ENCODE measurements at regions not wholly inside any gene's neighbourhood (a gene's known extent, or its start where the extent isn't known, plus 50 kb on each side); places are given as distances from the start of the nearest gene placed in this dataset.

DNA sequence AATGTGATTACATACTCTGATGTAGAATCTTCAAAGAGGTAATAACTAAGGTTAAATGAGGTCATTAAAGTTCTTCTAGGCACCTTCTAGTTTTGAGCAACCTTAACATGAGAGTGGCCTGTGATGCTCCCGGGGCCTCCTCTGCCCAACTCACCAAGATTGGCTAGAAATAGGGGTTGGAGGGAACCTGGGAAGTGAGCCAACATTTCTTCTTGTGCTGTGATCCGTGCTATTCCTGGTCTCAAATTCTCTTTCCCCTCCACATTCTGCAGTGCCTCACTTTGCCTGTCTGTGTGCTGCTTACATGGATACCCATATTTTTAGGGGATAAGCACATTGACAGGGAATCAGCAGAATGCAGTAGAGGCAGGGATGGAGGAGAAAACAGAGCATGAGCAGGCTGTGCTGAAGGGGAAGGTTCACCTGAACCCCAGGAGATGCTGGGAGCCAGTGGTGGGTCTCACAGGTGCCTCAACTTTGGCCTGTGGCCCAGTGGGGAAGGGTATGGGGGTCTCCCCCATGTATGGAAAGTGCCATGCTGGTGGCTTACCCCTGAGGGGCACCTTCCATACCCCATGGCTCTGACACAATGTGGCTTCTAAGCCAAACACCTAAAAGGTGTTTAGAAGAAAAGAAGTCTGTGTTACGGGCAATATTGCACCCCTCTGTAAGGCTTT lies 164.7 kb upstream of the CHD6 start (continued):
- TF ChIP-seq, protein P1, sequence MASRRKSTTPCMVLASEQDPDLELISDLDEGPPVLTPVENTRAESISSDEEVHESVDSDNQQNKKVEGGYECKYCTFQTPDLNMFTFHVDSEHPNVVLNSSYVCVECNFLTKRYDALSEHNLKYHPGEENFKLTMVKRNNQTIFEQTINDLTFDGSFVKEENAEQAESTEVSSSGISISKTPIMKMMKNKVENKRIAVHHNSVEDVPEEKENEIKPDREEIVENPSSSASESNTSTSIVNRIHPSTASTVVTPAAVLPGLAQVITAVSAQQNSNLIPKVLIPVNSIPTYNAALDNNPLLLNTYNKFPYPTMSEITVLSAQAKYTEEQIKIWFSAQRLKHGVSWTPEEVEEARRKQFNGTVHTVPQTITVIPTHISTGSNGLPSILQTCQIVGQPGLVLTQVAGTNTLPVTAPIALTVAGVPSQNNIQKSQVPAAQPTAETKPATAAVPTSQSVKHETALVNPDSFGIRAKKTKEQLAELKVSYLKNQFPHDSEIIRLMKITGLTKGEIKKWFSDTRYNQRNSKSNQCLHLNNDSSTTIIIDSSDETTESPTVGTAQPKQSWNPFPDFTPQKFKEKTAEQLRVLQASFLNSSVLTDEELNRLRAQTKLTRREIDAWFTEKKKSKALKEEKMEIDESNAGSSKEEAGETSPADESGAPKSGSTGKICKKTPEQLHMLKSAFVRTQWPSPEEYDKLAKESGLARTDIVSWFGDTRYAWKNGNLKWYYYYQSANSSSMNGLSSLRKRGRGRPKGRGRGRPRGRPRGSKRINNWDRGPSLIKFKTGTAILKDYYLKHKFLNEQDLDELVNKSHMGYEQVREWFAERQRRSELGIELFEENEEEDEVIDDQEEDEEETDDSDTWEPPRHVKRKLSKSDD (CRISPR knock-in tag; IDR thresholded peaks at IDR 0.05; ENCODE audit: low read depth): no peak
- no peak for TF ChIP-seq HNRNPUL1 (IDR thresholded peaks at IDR 0.05; ENCODE audit: low read depth, low read length)
- TF ChIP-seq BCL6 (CRISPR knock-in tag; IDR thresholded peaks at IDR 0.05): no peak
- no peak for TF ChIP-seq NR2F6 (IDR thresholded peaks at IDR 0.05)
- TF ChIP-seq NR2F6 (CRISPR knock-in tag; IDR thresholded peaks at IDR 0.05): no peak
- no peak for TF ChIP-seq HOXD1 (CRISPR knock-in tag; IDR thresholded peaks at IDR 0.05)
- TF ChIP-seq ZKSCAN1 (IDR thresholded peaks at IDR 0.05; ENCODE audit: low read length): no peak
- TF ChIP-seq BRCA1 (CRISPR knock-in tag; IDR thresholded peaks at IDR 0.05): no peak
- TF ChIP-seq, protein P2, sequence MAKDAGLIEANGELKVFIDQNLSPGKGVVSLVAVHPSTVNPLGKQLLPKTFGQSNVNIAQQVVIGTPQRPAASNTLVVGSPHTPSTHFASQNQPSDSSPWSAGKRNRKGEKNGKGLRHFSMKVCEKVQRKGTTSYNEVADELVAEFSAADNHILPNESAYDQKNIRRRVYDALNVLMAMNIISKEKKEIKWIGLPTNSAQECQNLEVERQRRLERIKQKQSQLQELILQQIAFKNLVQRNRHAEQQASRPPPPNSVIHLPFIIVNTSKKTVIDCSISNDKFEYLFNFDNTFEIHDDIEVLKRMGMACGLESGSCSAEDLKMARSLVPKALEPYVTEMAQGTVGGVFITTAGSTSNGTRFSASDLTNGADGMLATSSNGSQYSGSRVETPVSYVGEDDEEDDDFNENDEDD (CRISPR knock-in tag; IDR thresholded peaks at IDR 0.05; ENCODE audit: borderline replicate concordance): no peak
- no peak for TF ChIP-seq AGO2 (optimal IDR thresholded peaks at IDR 0.05; ENCODE audit: low read depth, low read length)

GRCh38 chr20:41782255-41782654 lies 164.1 kb upstream of the CHD6 start:
- H3K79me2 ChIP-seq (ENCODE audit: insufficient read depth, low read length): no peaks in the 10 kb centered on the region
- no peak for ATAC-seq
- no peaks in the 10 kb centered on the region for H3K9me3 ChIP-seq (ENCODE audit: low read length)
- no peak overlapping the region for H3K4me2 ChIP-seq (ENCODE audit: low read depth, low read length)
- FAIRE-seq: no peak
- H3K36me3 ChIP-seq (replicated peaks in 1 of 2; ENCODE audit: control insufficient read depth in 1 of 2, insufficient read depth in 2 of 2, low read length in 2 of 2): no peaks in the 10 kb centered on the region
- H3K4me3 ChIP-seq (replicated peaks in 1 of 3; ENCODE audit: insufficient read depth in 1 of 3, low read depth in 2 of 3, low read length in 3 of 3): no peak overlapping the region
- POLR2A ChIA-PET: no interaction called here
- BruUV-seq (replicated peaks): no TSS peak
- CTCF ChIA-PET (ENCODE audit: low intra/inter-chr PET ratio, low total read pairs): no interaction called here
- intact Hi-C loops (cut with micrococcal nuclease; ENCODE audit: unreplicated experiment): no loop called here
- H3K27ac ChIP-seq (ENCODE audit: extremely low read length, insufficient read depth, low read length): no peak overlapping the region
- H3K27me3 ChIP-seq (ENCODE audit: control insufficient read depth in 1 of 2, insufficient read depth in 2 of 2, low read length in 2 of 2): no peaks in the 10 kb centered on the region; a peak in 1 of 5 replicates
- DNase-seq (ENCODE audit: low spot score): no peak
- no peaks in the 10 kb centered on the region for H4K20me1 ChIP-seq (ENCODE audit: insufficient read depth, low read length)
- no peaks in the 10 kb centered on the region for H3K4me1 ChIP-seq (ENCODE audit: insufficient read depth, low read length)
- H3K9ac ChIP-seq (ENCODE audit: insufficient read depth, low read depth, low read length): no peak overlapping the region
- in situ Hi-C loops (cut with HindIII; ENCODE audit: extremely low pct_ligation_motif_present, low pct_unique_long_range_greater_than_20kb): no loop called here
- 0% methylated on average over 3 of the region's 3 CpGs for WGBS (ENCODE audit: low lambda C conversion rate)
- H2AFZ ChIP-seq (ENCODE audit: low read length): no peak overlapping the region
- TF ChIP-seq, protein P3, sequence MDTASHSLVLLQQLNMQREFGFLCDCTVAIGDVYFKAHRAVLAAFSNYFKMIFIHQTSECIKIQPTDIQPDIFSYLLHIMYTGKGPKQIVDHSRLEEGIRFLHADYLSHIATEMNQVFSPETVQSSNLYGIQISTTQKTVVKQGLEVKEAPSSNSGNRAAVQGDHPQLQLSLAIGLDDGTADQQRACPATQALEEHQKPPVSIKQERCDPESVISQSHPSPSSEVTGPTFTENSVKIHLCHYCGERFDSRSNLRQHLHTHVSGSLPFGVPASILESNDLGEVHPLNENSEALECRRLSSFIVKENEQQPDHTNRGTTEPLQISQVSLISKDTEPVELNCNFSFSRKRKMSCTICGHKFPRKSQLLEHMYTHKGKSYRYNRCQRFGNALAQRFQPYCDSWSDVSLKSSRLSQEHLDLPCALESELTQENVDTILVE (CRISPR knock-in tag; IDR thresholded peaks at IDR 0.05): no peak
- TF ChIP-seq CEBPG (CRISPR knock-in tag; IDR thresholded peaks at IDR 0.05) (no peak), SUZ12 (IDR thresholded peaks at IDR 0.05; ENCODE audit: low read depth, low read length) (no peak), ZNF160 (CRISPR knock-in tag; IDR thresholded peaks at IDR 0.05) (no peak), POLR2AphosphoS5 (IDR thresholded peaks at IDR 0.05; ENCODE audit: low read depth, low read length) (no peak), ZNF367 (CRISPR knock-in tag; IDR thresholded peaks at IDR 0.05; ENCODE audit: borderline replicate concordance) (no peak)
- TF ChIP-seq, protein P4, sequence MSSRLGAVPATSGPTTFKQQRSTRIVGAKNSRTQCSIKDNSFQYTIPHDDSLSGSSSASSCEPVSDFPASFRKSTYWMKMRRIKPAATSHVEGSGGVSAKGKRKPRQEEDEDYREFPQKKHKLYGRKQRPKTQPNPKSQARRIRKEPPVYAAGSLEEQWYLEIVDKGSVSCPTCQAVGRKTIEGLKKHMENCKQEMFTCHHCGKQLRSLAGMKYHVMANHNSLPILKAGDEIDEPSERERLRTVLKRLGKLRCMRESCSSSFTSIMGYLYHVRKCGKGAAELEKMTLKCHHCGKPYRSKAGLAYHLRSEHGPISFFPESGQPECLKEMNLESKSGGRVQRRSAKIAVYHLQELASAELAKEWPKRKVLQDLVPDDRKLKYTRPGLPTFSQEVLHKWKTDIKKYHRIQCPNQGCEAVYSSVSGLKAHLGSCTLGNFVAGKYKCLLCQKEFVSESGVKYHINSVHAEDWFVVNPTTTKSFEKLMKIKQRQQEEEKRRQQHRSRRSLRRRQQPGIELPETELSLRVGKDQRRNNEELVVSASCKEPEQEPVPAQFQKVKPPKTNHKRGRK (CRISPR knock-in tag; IDR thresholded peaks at IDR 0.05): no peak
- TF ChIP-seq, protein P5, sequence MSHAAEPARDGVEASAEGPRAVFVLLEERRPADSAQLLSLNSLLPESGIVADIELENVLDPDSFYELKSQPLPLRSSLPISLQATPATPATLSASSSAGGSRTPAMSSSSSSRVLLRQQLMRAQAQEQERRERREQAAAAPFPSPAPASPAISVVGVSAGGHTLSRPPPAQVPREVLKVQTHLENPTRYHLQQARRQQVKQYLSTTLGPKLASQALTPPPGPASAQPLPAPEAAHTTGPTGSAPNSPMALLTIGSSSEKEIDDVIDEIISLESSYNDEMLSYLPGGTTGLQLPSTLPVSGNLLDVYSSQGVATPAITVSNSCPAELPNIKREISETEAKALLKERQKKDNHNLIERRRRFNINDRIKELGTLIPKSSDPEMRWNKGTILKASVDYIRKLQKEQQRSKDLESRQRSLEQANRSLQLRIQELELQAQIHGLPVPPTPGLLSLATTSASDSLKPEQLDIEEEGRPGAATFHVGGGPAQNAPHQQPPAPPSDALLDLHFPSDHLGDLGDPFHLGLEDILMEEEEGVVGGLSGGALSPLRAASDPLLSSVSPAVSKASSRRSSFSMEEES (CRISPR knock-in tag; IDR thresholded peaks at IDR 0.05): no peak
